Activated T-cell treated with anti-CD3 and anti-CD28 coated beads for 4 hours (primary cell): ENCODE measurements at regions not wholly inside any gene's neighbourhood (a gene's known extent, or its start where the extent isn't known, plus 50 kb on each side); places are given as distances from the start of the nearest gene placed in this dataset.

Experiments used
- DNase-seq: peaks from one replicate; pipeline ENCODE4 v3.0.0-alpha.2; 2020

DNA sequence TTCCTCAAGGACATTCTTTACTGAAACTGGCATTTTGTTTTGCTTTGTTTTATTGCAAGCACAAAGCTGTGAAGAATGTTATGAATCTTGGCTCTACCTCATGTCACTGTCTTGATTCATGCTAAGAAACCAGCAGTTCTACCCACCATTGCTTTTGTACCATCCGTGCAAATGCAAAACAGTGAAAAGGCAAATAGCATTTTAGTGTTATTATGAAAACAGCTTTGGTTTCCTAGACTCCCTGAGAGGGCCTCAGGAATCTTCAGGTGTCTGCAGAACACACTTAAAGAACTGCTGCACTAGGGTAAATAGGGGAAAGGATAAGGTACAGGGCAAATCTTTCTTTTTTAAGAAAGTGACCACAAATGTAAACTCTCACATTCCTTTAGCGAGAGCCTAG is 318.9 kb downstream of the AHR start:
- DNase-seq = no peak

DNA sequence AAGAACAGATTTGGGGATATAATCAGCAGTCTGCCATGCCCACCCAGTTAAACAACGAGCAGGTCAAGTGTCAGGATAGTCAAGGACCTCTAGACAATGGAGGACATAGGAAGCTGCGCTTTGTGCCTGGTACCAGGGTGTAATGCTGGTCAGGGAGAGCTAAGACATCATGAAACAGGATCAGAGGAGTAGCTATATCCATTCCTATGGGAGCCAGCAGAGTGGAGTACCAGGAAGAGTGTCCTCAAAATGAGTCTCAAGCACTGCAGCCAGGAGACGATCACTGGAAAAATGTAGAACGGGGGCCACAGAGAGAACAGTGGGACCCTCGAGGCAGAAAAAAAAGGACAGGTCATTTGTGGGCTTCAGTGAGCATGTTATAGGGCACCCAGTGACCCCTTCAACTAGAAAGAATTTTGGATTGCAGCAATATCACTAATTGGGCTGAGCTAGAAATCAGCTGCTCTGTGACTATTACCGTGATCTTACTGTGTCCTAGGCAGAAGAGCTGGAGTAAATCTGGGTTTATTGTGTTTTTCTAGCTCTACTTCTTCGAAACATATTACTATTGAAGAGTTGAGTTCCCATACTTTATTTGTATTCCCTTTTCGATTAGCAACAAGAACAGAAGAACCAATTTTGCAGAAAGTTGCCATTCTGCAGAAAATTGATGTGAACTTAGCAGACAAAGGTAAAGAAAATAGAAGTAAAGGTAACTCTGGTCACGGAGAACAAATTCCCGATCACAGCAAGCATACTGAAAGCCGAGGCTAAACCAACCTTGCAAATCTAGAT is 319.6 kb downstream of the AHR start:
- DNase-seq = no peak

DNA sequence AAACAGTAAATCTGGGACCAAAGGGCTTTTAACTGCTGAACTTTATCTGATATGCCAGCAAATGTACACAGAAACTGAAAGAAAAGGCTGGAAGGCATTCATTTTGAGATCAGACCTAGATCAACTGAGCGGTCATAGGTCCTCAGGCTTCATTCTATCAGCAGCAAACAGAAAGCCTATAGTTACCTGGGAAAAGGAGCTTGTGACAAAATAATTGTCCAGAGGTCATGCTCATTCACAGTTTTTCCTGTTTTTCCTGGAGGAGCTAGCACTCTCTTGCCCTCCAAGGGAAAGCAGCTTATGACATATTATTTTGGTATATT is 320.2 kb downstream of the AHR start:
- no peak for DNase-seq

DNA sequence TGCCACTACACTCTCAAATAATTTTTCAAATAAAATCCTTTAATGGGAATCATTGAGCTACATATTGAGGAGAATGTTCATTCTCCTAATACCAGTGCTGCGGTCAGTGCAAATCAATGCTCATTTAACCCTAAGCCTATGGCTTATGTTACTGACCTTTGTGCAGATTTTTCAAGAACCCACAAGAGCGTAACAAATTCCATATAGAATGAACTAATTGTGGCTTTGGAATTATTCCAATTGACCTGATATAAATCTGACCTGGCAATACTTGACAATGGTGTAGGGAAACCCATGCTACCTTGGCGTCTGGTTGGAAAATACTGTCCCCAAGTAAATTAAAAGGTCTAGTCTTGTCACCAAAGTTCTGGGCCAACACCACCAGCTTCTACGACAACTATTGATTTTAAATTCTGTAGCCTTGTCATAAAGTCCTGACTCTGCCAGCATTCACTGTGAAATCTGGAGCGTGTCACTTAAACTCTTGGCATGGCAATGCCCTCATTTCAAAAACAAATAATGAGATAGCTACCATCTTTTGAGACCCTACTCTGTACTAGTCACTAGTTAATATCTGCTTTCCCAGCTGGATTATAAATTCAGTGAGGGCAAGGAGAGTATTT is 320.9 kb downstream of the AHR start:
- DNase-seq = no peak

DNA sequence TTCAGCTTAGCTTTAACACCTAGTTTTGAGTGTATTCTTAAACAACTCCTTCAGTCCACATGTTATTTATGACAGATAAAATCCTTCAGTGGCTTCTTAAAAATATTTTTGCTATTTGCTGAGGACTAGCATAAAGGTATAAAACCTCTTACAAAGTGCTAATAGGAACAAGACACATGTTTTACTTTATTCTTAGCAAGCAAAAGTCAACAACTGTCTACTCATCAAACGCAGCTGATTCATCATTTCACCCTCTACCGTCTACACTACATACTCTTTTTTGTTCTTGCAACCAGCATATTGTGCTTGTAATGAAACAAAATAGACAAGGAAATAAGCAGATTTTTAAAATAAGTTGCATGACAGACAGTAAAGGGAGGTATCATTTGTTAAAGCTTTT is 319.7 kb downstream of the SNX13 start:
- DNase-seq = no peak

DNA sequence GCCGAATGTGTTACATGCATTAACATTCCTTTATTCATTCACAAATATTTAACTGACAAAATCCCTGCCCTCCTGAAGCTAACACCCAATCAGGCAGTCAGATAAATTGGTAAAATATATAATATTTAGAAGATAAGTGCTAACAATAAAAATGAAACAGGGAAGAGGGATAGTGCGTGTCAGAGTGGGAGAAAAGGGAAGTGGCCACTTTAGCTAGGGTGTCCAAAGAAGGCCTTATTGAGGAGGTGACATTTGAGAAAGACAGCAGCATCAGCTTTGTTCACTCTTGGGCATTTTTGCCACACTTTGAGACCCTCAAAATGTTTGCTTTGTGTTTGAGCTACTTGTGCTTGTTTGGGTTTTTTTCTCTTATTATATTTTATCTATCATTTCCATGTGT is 317.8 kb downstream of the SNX13 start:
- no peak for DNase-seq

DNA sequence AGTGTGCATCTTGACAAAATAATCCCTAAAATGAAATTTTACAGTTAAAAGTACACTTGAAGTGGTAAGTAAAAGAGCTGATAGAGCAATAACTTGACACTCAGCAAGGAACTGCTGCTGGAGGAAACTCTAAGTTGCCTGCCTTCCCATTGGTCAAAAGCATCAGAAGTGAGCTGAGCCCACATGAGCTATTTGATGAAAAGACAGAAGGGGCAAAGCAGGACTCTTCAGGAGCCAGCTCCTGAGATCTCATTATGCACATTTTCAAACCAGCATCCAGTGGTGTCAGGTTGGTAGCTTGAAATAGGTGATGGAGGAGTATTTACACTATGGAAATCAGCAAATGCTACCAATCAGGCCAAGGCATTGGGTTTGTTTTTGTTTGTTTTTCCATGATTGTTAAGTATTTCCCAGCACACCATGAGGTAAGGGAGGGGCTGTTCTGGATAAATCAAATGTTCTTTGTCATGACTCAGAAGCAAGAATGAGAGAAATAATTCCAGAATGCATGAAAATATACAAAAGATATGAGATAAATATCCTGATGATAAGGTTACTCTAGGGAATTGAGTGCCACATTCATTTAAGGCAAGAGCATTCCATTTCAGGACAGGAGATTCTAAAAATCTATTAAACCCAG is 316.6 kb downstream of the SNX13 start:
- no peak for DNase-seq

DNA sequence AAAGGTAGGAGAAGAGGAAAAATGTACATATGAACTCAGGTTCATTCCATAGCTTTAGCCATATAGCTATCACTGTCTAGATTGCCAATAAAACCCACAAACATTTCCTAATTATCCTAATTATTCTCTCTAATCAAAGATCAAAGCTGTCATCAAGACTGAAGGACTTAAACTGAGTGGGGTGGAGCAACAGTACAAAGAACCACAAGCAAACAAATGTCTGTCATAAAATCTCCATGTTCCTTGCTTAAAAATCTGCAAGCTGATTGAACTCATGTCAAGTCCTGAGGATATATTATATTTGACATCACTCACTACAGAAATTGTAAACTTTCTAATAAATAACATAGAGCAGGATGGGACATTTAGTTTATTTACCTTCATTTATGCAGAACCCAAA is 315.9 kb downstream of the SNX13 start:
- DNase-seq = no peak

DNA sequence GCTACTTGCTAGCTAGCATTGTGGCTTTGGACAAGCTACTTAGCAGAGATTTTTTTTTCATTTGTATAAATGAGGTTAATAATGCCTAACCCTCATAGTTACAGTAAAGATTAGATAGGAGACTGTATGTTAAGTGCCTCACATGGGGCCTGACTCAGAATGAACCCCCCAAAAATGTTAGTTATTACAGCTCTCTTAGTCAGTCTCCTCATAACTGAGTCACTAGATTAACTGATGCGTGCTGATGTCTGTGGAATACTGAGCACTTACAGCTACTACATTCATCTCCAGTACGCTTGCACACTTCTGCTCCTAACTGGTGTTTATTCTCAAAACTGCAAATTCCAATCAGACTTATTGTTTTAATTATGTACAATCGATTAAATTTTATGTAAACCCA is 315.3 kb downstream of the SNX13 start:
- DNase-seq = no peak

DNA sequence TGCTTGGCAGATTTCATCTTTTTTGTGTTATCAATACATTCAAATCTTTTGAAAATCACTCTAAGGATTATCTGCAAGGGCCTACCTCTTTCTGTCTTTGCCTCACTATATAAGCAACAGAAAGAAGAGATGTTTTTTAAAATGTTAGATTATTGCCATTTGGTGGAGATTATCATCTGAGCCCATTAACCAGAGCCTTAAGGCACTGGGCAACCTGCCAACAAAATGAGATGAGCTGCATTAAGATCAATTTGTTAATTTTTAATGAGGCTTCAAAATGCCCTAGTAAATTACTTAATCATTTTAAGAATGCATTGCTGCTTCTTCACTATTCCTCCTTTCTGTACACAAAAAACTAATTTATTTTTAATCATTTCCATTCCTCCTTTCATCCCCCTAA is 314.1 kb downstream of the SNX13 start:
- DNase-seq = no peak

DNA sequence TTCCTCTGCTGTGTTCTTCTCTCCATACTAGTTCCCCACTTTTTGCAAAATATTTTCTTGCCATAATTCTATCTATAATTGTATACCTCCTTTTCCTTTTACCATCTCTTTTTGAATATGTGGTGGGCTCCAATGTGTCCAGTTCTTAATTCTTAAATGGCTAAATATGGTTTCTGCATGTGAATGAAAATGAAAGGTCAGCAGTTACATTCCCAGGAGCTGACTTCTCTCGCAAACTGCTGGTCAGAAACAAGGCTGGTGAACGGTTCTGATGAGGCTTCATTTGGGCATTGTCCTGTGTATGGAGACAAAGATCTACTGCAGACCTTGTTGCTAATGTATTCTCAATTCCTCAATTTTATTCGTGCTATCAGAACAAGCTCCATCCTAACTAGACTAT is 309.2 kb downstream of the SNX13 start:
- DNase-seq = no peak

DNA sequence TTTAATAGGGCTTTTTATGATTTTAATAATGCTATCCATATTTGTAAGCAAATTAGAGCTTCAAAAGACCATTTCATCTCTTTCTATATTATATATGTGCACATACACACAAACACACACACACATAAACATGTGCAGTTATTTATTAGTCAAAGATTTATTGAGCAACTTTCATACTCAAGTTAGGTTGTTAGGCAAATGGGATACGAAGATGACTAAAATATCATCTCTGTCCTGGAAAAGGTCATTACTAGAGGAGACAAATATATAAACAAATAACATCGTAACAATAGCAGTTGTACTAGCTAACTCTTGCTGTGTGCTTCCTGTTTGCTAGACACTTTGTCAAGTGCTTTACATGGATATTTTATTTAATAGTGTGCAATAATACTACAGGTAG is 307.9 kb downstream of the SNX13 start:
- no peak for DNase-seq

DNA sequence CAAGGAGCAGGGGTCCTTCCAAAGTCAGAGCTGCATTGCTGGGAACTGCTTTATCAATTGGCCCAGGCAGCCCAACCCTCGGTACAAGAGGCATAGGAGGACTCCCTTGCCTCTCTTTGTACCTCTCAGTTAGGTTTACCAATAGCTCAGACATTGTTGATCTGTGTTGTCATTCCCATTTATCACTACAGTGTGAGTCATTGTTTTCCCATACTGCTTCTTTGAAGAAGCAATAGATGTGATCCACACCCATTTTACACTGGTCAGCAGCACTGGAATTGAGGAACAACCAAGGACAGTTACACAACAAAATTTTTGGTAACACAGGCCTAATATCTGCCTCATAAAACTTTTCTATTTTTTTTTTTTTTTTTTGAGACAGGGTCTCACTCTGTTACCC is 307.2 kb downstream of the SNX13 start:
- DNase-seq = no peak

DNA sequence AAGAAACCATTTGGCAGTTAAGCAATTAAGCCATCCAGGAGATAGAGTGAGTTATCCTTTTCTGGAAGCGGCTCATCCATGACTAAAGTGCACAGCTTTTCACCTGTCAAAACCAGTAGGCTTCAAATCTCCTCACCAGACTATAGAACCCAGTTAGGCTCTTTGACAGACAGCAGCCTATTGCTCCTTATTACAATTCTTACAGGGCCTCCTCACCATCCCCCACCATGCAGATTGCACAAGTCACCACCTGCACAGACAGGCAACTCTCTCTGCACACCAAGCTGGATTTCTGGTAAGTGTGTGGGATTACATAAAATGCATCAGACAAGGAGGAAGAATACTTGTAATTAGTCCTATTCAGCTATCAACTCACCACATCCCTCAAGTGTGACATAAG is 301.6 kb downstream of the SNX13 start:
- no peak for DNase-seq

DNA sequence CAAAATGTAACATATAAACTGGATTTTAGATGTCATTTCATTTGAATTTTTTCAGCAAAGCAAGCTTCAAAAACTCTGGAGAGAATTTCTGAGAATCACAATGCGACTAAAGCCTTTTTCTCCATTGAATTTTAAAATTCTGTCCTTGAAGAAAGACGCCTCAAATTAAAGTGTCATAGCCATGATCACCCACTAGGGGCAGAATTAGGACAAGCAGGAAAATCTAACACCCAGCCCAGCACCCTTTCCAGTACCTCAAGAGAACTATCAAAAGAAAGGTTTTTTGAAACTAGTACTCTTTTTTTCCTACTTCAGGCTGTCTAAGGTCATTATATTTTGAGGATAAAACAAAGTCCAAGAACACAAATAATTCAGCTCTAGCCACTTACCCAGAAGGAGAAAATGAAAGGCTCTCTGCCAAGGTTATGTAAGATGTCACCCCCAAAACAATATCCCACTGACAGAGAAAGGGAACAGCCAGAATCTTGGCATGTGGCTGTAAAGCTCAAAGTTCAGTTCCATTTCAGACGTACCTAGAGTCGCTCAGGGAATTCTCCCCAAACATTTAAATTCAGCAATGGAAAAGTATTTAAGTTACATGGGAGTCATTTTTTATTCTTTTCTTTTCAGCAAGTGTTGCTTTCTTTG is 299.4 kb downstream of the SNX13 start:
- DNase-seq = peak; percentile 9

DNA sequence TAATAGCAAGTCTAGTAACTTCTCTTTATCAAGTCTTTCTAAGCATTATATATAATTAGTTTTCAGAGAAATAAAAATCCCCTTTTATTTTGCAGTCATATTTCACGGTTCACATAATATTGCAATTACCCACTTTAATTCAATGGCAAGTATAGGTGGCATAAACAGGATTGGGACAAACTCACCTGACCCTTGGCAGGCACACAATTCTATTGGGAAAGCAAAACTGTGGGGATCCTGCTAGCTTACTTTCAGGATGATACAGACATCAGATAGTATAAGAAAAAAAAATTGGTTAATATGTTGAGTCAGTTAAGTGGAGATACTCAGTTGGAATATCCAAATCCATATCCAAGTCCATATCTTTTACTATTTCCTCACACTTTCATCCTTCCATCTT is 294.8 kb downstream of the SNX13 start:
- DNase-seq = no peak

DNA sequence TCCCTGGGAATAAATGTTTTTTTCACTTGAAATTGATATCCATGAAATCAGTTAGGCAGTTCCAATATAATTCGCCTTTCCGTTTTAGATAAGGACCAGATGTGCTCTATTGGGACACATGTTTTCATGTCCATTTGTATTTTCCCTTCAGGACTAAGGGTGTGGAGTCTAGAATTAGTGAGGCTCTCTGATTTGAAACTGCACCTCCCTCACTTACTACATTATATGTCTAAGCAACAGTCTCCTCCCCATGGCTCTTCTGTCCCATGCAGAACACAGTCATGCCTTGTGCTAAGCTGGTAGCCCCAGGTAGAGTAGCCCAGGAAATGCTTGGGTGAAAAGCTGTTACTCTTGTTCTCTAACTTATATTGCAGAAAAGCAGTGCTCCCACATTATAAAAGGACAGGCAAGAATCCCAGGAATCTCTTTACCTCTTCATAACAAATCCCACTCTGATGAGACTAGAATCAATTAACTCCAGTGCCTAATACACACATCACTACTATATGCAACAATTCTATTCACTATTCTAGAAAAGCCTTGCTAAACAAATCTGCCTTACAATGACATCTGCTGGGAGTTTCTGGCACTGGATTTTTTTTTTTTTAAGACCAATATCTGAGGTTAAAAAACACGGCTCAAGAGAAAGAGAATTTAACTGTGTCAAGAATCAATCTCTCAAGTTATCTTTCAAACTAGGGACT is 293.9 kb downstream of the SNX13 start:
- DNase-seq = no peak

DNA sequence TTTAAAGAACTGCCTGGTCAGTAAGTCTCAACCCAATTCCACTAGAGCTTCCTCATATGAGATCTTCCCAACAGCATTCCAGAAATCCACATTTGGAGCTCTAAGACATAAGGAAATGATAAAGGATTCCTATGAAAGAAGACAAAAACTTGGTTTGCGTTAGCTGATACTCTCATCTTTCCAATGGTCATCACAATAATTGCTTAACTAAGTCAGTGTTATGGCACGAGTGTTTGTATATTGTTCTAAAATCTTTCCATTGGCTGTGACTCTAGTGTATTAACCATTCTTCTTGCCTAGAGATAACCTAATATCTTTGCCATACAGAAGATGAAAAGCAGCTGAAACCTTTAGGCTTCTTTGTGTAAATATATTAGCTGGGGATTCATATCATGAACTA is 289.0 kb downstream of the SNX13 start:
- DNase-seq = no peak

DNA sequence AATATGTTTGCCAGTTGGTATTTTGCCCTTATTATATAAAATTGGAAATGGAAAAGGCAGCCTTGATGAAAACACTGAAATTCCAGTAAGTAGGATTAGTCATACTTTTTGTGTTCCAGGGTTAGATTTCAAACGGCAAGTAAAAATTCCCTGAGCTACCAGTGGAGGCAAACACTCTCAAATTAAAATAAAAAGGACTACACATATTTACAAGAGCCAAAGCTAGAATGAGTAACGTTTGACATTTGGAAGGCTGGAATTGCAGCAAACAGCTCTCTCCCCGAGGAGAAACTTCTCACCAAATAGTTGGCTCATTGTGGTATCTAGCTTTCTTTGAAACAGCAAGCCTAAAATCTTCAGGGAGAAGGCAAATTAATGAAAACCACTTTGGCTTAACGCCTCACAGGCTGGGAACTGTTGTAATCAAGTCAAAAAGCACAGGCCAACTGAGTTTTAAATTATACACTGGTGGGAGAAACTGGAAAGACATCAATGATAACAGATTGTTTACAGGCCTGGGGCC is 288.4 kb downstream of the SNX13 start:
- no peak for DNase-seq

DNA sequence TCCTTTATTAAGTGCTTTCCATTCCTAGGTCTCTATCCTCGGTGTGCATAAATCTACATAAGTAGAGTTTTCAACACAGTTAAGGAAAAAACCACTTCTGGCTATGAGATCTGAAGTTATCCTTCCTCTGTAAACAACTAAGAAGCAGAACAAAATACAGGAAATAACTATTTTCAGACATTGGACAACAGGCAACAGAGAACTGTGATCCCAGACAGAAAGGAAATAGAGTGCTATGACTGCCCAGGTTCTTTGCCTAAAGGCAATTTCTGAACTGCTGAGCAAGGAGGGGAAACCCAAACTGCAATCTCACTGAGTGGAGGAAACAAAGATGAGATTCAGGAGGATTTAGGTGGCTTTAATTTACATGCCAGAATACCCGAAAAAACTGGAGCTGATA is 285.4 kb downstream of the SNX13 start:
- DNase-seq = no peak

DNA sequence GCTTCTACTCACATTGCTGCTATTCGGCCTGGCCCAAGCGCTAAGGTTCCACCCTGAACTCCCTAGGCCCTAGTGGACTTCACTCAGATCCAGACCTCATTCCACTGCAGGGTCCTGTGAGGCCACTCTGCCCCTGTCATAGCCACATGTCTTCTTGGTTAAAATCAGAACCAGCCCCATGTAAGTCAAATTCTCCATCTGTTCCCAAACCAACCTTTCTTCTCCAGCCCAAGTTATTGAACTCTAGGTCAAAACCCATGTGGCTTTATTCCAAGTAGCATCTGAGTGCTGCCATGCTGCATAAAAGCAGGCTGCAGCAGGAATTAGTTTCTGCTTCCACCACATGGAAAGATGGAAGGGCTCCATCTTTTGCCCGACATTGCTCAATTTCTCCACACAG is 281.2 kb downstream of the SNX13 start:
- no peak for DNase-seq

DNA sequence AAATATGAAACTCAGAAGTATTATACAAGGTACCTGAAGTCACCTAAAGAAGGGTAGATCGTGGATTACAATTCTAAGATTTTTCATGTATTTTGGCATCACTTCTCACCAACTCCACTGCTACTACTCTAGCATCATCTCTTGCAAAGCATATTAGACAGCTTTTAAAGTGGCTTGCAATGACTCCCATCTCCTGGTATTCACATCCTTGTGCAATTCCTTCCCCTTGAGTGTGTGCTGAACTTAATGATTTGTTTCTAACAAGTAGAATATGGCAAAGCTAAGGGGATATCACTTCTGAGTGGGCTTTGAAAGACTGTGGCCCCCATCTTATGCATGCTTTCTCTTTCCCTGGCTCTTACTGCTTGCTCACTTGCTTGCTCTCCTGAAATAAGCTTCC is 280.2 kb downstream of the SNX13 start:
- DNase-seq = no peak

DNA sequence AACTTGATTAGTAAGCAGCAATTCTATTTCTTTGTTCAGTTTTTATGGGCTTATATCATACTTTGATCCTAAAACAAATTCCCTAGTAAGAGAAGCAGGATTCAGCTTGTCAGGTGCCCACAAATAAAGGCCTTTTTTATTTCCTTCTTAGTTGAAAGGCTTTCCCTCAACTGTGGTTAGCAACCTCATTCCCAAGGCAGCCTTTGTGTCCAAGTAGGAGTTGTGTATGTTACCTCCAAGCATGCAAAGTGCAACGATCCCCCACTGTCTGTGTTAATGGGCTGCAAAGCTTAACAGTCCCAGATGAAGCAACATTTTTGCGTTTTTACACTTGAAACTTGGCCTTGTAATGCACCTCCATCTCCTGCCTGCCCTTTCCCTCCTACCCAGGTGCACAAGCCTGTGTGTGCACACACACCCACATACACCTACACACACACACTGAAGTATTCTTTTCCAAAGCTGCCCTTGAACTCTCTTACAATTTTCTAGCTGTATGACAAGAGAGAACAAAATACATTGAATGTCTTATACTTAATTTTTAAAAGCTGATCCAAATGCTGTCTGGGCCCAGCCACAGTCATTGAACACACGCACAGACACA is 278.2 kb downstream of the SNX13 start:
- DNase-seq = no peak
